ENCODE measurements at regions not wholly inside any gene's neighbourhood (a gene's known extent, or its start where the extent isn't known, plus 50 kb on each side); places are given as distances from the start of the nearest gene placed in this dataset.

GRCh38 chr2:128986867-128987268 is 668.2 kb upstream of the HS6ST1 start:
- Histone ChIP-seq H3K36me3 (replicated peaks; ENCODE audit: insufficient read depth, low read length) (no peaks in the 10 kb centered on the region), H3F3A (ENCODE audit: insufficient read depth, low read length) (no peaks in the 10 kb centered on the region), H3K4me2 (ENCODE audit: low read depth, low read length) (no peak overlapping the region), H3K4me1 (ENCODE audit: low read length) (no peaks in the 10 kb centered on the region), H3K27ac (ENCODE audit: low read length) (no peak overlapping the region), H2AFZ (ENCODE audit: low read length) (no peak overlapping the region), H4K20me1 (ENCODE audit: insufficient read depth, low read length) (no peaks in the 10 kb centered on the region), H3K79me2 (ENCODE audit: low read length) (no peaks in the 10 kb centered on the region), H3K4me3 (ENCODE audit: low read length) (no peak overlapping the region), H3K9me3 (replicated peaks; ENCODE audit: insufficient read depth, low read length) (no peaks in the 10 kb centered on the region), H3K9me2 (replicated peaks; ENCODE audit: insufficient read depth, low read length) (no peaks in the 10 kb centered on the region), H3K27me3 (replicated peaks; ENCODE audit: insufficient read depth, low read length) (no peaks in the 10 kb centered on the region), H3K9ac (ENCODE audit: low read length) (no peak overlapping the region)
- DNase-seq, result no peak
- TF ChIP-seq EZH2 (optimal IDR thresholded peaks at IDR 0.05; ENCODE audit: low read depth, low read length), result no peak
- TF ChIP-seq, protein P1, sequence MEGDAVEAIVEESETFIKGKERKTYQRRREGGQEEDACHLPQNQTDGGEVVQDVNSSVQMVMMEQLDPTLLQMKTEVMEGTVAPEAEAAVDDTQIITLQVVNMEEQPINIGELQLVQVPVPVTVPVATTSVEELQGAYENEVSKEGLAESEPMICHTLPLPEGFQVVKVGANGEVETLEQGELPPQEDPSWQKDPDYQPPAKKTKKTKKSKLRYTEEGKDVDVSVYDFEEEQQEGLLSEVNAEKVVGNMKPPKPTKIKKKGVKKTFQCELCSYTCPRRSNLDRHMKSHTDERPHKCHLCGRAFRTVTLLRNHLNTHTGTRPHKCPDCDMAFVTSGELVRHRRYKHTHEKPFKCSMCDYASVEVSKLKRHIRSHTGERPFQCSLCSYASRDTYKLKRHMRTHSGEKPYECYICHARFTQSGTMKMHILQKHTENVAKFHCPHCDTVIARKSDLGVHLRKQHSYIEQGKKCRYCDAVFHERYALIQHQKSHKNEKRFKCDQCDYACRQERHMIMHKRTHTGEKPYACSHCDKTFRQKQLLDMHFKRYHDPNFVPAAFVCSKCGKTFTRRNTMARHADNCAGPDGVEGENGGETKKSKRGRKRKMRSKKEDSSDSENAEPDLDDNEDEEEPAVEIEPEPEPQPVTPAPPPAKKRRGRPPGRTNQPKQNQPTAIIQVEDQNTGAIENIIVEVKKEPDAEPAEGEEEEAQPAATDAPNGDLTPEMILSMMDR (IDR thresholded peaks at IDR 0.05; ENCODE audit: low read length), result no peak
- TF ChIP-seq EZH2phosphoT487 (IDR thresholded peaks at IDR 0.05; ENCODE audit: low read length), result no peak

DNA sequence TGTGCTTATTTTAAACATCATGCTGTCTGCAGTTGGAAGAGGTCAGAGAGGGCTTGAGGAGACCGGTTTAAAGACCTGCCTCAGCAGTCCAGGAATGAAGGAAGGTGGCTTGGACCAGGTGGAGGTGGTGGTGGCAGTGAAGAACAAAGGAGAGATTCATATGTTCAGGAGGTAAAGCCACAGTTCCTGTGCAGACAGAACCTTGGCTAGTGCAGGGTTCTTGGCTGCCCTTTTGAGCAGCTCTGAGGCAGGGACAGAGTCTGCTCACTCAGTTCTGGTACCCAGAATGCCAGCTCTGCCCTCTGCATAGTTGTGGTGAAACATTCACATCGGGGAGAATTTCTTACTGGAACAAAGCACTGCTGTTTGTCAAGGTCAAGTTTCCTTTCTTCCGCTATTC is 669.7 kb upstream of the HS6ST1 start:
- Histone ChIP-seq H3K9me3 (replicated peaks; ENCODE audit: insufficient read depth, low read length) (no peaks in the 10 kb centered on the region), H3K4me3 (ENCODE audit: low read length) (no peak overlapping the region), H4K20me1 (ENCODE audit: insufficient read depth, low read length) (no peaks in the 10 kb centered on the region), H3K9me2 (replicated peaks; ENCODE audit: insufficient read depth, low read length) (no peaks in the 10 kb centered on the region), H3K4me1 (ENCODE audit: low read length) (no peaks in the 10 kb centered on the region), H3K79me2 (ENCODE audit: low read length) (no peaks in the 10 kb centered on the region), H3K4me2 (ENCODE audit: low read depth, low read length) (no peak overlapping the region), H3K27ac (ENCODE audit: low read length) (no peak overlapping the region), H3K9ac (ENCODE audit: low read length) (no peak overlapping the region), H3F3A (ENCODE audit: insufficient read depth, low read length) (no peaks in the 10 kb centered on the region), H2AFZ (ENCODE audit: low read length) (no peak overlapping the region), H3K27me3 (replicated peaks; ENCODE audit: insufficient read depth, low read length) (no peaks in the 10 kb centered on the region), H3K36me3 (replicated peaks; ENCODE audit: insufficient read depth, low read length) (no peaks in the 10 kb centered on the region)
- TF ChIP-seq EZH2phosphoT487 (IDR thresholded peaks at IDR 0.05; ENCODE audit: low read length), result no peak
- TF ChIP-seq EZH2 (optimal IDR thresholded peaks at IDR 0.05; ENCODE audit: low read depth, low read length), result no peak
- TF ChIP-seq, protein P1 (IDR thresholded peaks at IDR 0.05; ENCODE audit: low read length), result no peak
- DNase-seq, result no peak

DNA sequence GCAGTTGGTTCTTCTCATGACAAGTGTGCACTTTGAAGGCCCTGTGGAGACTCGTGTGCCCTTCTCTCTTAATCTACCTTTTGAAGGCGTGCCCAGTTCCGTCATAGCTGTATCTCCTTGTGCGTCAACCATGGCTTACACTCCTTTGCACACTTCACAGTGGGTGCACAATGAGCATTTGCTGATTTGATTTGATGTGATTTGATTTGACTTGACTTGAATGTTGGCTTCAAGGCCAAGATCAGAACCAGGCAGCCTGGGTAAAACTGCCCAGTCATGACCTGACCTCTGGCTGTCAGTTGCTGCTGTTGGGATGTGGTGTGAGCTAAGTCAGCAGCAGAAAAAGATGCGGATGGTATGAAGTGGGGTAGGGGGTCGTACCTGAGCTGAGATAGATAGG is 670.3 kb upstream of the HS6ST1 start:
- Histone ChIP-seq H3K79me2 (ENCODE audit: low read length) (no peaks in the 10 kb centered on the region), H3K9me2 (replicated peaks; ENCODE audit: insufficient read depth, low read length) (no peaks in the 10 kb centered on the region), H2AFZ (ENCODE audit: low read length) (no peak overlapping the region), H3K4me3 (ENCODE audit: low read length) (no peak overlapping the region), H3K9me3 (replicated peaks; ENCODE audit: insufficient read depth, low read length) (no peaks in the 10 kb centered on the region), H3K4me1 (ENCODE audit: low read length) (no peaks in the 10 kb centered on the region), H4K20me1 (ENCODE audit: insufficient read depth, low read length) (no peaks in the 10 kb centered on the region), H3K4me2 (ENCODE audit: low read depth, low read length) (no peak overlapping the region), H3K27me3 (replicated peaks; ENCODE audit: insufficient read depth, low read length) (no peaks in the 10 kb centered on the region), H3K9ac (ENCODE audit: low read length) (no peak overlapping the region), H3K27ac (ENCODE audit: low read length) (no peak overlapping the region), H3K36me3 (replicated peaks; ENCODE audit: insufficient read depth, low read length) (no peaks in the 10 kb centered on the region), H3F3A (ENCODE audit: insufficient read depth, low read length) (no peaks in the 10 kb centered on the region)
- no peak for DNase-seq
- TF ChIP-seq EZH2 (optimal IDR thresholded peaks at IDR 0.05; ENCODE audit: low read depth, low read length) (no peak), EZH2phosphoT487 (IDR thresholded peaks at IDR 0.05; ENCODE audit: low read length) (no peak)
- TF ChIP-seq, protein P1 (IDR thresholded peaks at IDR 0.05; ENCODE audit: low read length), result no peak
